ENCODE measurements at regions not wholly inside any gene's neighbourhood (a gene's known extent, or its start where the extent isn't known, plus 50 kb on each side); places are given as distances from the start of the nearest gene placed in this dataset.

DNA sequence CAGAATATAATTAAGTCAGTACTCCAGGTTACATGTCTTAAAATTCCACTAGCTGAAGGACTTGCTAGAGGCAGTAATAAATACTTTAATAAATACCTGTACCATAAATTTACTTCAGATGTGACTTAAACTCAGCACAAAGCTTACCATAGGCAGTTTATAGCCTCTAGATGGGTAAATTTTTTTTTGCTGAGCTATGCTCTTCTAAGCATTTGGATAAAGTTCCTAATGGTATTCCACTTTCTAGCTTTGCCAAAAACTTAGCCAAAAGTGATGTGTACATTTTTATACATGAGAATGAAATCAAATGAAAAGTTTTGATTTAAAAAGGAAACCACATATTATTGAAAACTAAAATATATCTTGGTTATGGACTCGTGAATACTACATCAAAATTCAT lies 63.7 kb upstream of the DHX40 start:
- TF ChIP-seq POLR2AphosphoS5 (IDR thresholded peaks at IDR 0.05) (no peak), POLR2A (IDR thresholded peaks at IDR 0.05) (no peak)
- TF ChIP-seq, protein P1, sequence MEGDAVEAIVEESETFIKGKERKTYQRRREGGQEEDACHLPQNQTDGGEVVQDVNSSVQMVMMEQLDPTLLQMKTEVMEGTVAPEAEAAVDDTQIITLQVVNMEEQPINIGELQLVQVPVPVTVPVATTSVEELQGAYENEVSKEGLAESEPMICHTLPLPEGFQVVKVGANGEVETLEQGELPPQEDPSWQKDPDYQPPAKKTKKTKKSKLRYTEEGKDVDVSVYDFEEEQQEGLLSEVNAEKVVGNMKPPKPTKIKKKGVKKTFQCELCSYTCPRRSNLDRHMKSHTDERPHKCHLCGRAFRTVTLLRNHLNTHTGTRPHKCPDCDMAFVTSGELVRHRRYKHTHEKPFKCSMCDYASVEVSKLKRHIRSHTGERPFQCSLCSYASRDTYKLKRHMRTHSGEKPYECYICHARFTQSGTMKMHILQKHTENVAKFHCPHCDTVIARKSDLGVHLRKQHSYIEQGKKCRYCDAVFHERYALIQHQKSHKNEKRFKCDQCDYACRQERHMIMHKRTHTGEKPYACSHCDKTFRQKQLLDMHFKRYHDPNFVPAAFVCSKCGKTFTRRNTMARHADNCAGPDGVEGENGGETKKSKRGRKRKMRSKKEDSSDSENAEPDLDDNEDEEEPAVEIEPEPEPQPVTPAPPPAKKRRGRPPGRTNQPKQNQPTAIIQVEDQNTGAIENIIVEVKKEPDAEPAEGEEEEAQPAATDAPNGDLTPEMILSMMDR (IDR thresholded peaks at IDR 0.05), result no peak
